ENCODE measurements at regions not wholly inside any gene's neighbourhood (a gene's known extent, or its start where the extent isn't known, plus 50 kb on each side); places are given as distances from the start of the nearest gene placed in this dataset.

DNA sequence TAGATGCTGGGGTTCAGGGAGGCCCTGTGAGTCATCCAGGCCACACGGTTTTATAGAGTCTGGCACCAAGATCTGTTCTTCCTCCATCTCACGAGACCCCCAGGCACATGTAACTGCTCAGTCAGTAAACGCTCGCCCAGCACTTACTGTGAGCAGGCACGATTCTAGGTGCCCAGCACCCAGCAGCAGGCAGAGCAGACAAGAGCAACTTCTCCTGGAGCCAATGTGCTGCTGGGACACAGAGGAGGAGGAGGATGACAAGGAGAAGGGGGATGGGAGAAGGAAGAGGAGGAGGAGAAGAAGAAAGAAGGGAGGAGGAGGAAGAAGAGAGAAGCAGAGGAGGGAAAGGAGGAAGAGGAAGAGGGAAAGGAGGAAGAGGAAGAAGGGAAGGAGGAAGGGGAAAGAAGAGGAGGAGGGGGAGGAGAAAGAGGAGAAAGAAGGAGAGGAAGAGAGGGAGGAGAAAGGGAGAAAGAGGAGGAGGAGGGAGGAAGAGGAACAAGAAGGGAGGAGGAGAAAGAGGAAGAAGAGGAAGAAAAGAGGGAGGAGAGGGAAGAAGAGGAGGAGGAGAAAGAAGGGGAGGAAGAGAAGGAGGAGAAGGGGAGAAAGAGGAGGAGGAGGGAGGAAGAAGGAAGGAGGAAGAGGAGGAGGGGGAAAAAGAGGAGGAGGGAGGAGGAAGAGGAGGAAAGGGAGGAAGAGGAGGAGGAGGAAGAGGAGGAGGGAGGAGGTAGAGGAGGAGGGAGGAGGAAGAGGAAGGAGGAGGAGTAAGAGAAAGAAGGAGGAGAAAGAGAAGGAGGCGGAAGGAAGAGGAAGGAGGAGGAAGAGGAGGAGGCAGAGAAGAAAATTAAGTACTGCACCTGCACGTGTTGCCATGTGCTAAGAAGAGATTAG is 77.6 kb upstream of the RTL6 start:
- no peak overlapping the region for H3K27ac ChIP-seq
- no peak for DNase-seq
- in situ Hi-C loops (cut with MboI; ENCODE audit: low pct_ligation_motif_present in 1 of 4, low pct_unique_long_range_greater_than_20kb in 1 of 4, low sequenced_read_pairs in 3 of 4) (no loop called here), intact Hi-C loops (cut with DNase I; ENCODE audit: low total_unique reads) (no loop called here)
- TF ChIP-seq POLR2A (IDR thresholded peaks at IDR 0.05) = no peak
- TF ChIP-seq, protein P1, sequence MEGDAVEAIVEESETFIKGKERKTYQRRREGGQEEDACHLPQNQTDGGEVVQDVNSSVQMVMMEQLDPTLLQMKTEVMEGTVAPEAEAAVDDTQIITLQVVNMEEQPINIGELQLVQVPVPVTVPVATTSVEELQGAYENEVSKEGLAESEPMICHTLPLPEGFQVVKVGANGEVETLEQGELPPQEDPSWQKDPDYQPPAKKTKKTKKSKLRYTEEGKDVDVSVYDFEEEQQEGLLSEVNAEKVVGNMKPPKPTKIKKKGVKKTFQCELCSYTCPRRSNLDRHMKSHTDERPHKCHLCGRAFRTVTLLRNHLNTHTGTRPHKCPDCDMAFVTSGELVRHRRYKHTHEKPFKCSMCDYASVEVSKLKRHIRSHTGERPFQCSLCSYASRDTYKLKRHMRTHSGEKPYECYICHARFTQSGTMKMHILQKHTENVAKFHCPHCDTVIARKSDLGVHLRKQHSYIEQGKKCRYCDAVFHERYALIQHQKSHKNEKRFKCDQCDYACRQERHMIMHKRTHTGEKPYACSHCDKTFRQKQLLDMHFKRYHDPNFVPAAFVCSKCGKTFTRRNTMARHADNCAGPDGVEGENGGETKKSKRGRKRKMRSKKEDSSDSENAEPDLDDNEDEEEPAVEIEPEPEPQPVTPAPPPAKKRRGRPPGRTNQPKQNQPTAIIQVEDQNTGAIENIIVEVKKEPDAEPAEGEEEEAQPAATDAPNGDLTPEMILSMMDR (IDR thresholded peaks at IDR 0.05) = no peak
- no peak for TF ChIP-seq POLR2AphosphoS5 (IDR thresholded peaks at IDR 0.05)
- TF ChIP-seq EP300 (IDR thresholded peaks at IDR 0.05; ENCODE audit: low read depth) = no peak
- H3K4me3 ChIP-seq = no peak overlapping the region
- H3K4me1 ChIP-seq = no peaks in the 10 kb centered on the region
- H3K9me3 ChIP-seq = no peaks in the 10 kb centered on the region
- 48 to 74% methylated on average over 5 to 7 of the region's 7 CpGs for WGBS, 2 donors (ENCODE audit: low coverage in 1 of 2)
- no peaks in the 10 kb centered on the region for H3K36me3 ChIP-seq
- no peaks in the 10 kb centered on the region for H3K27me3 ChIP-seq

GRCh38 chr22:44574640-44575380 is 76.8 kb upstream of the RTL6 start:
- no peak for DNase-seq
- H3K36me3 ChIP-seq = no peaks in the 10 kb centered on the region
- H3K27me3 ChIP-seq = no peaks in the 10 kb centered on the region
- H3K4me3 ChIP-seq = no peak overlapping the region
- H3K4me1 ChIP-seq = no peaks in the 10 kb centered on the region
- no peaks in the 10 kb centered on the region for H3K9me3 ChIP-seq
- H3K27ac ChIP-seq = no peak overlapping the region
- in situ Hi-C loops (cut with MboI; ENCODE audit: low pct_ligation_motif_present in 1 of 4, low pct_unique_long_range_greater_than_20kb in 1 of 4, low sequenced_read_pairs in 3 of 4) (no loop called here), intact Hi-C loops (cut with DNase I; ENCODE audit: low total_unique reads) (no loop called here)
- TF ChIP-seq POLR2AphosphoS5 (IDR thresholded peaks at IDR 0.05) = no peak
- TF ChIP-seq, protein P1 (IDR thresholded peaks at IDR 0.05) = no peak
- TF ChIP-seq EP300 (IDR thresholded peaks at IDR 0.05; ENCODE audit: low read depth) = no peak
- no peak for TF ChIP-seq POLR2A (IDR thresholded peaks at IDR 0.05)
- WGBS, 2 donors (ENCODE audit: low coverage in 1 of 2) = 65 to 83% methylated on average over 6 to 17 of the region's 17 CpGs

DNA sequence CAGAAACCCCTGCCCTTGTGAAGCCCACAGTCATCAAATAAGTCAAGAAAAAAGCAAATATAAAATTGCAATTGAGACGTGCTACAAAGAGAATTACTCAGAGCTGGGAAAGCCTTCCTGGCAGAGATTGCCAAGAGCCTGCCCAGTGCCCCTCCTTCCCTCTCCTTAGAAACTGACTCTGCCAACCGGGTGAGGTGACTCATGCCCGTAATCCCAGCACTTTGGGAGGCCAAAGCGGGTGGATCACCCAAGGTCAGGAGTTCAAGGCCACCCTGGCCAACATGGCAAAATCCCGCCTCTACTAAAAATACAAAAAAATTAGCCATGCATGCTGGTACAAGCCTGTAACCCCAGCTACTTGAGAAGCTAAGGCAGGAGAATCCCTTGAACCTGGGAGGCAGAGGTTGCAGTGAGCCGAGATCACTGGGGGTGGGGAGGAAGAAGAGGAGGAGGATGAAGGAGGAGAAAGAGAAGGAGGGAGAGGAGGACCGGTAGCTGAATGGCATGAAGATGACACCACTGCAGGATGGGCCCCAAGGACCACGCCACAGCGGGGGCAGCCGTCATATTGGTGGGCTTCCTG is 76.1 kb upstream of the RTL6 start:
- intact Hi-C loops (cut with DNase I; ENCODE audit: low total_unique reads) = no loop called here
- WGBS, 2 donors (ENCODE audit: low coverage in 1 of 2) = 40 to 53% methylated on average over 2 to 10 of the region's 10 CpGs
- Histone ChIP-seq H3K9me3 (no peaks in the 10 kb centered on the region), H3K4me1 (no peaks in the 10 kb centered on the region), H3K27ac (no peak overlapping the region), H3K4me3 (no peak overlapping the region), H3K27me3 (no peaks in the 10 kb centered on the region), H3K36me3 (no peaks in the 10 kb centered on the region)
- DNase-seq = no peak
- in situ Hi-C loops (cut with MboI; ENCODE audit: low pct_ligation_motif_present in 1 of 4, low pct_unique_long_range_greater_than_20kb in 1 of 4, low sequenced_read_pairs in 3 of 4) = no loop called here
- TF ChIP-seq POLR2AphosphoS5 (IDR thresholded peaks at IDR 0.05) (no peak), EP300 (IDR thresholded peaks at IDR 0.05; ENCODE audit: low read depth) (no peak), POLR2A (IDR thresholded peaks at IDR 0.05) (no peak)
- TF ChIP-seq, protein P1 (IDR thresholded peaks at IDR 0.05) = no peak

- Histone ChIP-seq H3K4me3 (no peak overlapping the region), H3K27me3 (no peaks in the 10 kb centered on the region), H3K36me3 (no peaks in the 10 kb centered on the region), H3K9me3 (no peaks in the 10 kb centered on the region), H3K27ac (no peak overlapping the region), H3K4me1 (no peaks in the 10 kb centered on the region)
- intact Hi-C loops (cut with DNase I; ENCODE audit: low total_unique reads) (no loop called here), in situ Hi-C loops (cut with MboI; ENCODE audit: low pct_ligation_motif_present in 1 of 4, low pct_unique_long_range_greater_than_20kb in 1 of 4, low sequenced_read_pairs in 3 of 4) (no loop called here)
- no peak for DNase-seq
- WGBS, 2 donors (ENCODE audit: low coverage in 1 of 2) = 82 to 100% methylated on average over 1 to 4 of the region's 4 CpGs
- TF ChIP-seq EP300 (IDR thresholded peaks at IDR 0.05; ENCODE audit: low read depth) (no peak), POLR2AphosphoS5 (IDR thresholded peaks at IDR 0.05) (no peak), POLR2A (IDR thresholded peaks at IDR 0.05) (no peak)
- TF ChIP-seq, protein P1 (IDR thresholded peaks at IDR 0.05) = no peak
These were observed 75.4 kb upstream of the RTL6 start for GRCh38 chr22:44573451-44573850.

All from transverse colon (tissue), 4 donors.